Ascending aorta (tissue), 2 donors: ENCODE measurements at regions not wholly inside any gene's neighbourhood (a gene's known extent, or its start where the extent isn't known, plus 50 kb on each side); places are given as distances from the start of the nearest gene placed in this dataset.

Experiments used
- DNase-seq, 2 donors: peaks; one replicate each; pipeline ENCODE4 v3.0.0-alpha.2; 2019; ENCODE audit warnings: low spot score in 2 of 2
- H3K27ac ChIP-seq, 2 donors: fragments of 200-600 bp; sonication (generic); one replicate each; pipeline ENCODE4 v1.5.1; 2016 to 2017; ENCODE audit warnings: mild to moderate bottlenecking in 1 of 2
- H3K27me3 ChIP-seq: fragments of 200-600 bp; sonication (generic); one replicate; pipeline ENCODE4 v1.5.1; 2017
- H3K36me3 ChIP-seq, 2 donors: fragments of 200-600 bp; sonication (generic); one replicate each; pipeline ENCODE4 v1.5.1; 2016
- H3K4me1 ChIP-seq, 2 donors: fragments of 200-600 bp; sonication (generic); one replicate each; pipeline ENCODE4 v1.5.1; 2016 to 2017; ENCODE audit warnings: mild to moderate bottlenecking in 1 of 2
- H3K4me3 ChIP-seq, 2 donors: fragments of 200-600 bp; sonication (generic); one replicate each; pipeline ENCODE4 v1.5.1; 2016 to 2017; ENCODE audit warnings: mild to moderate bottlenecking in 1 of 2
- H3K9me3 ChIP-seq, 2 donors: fragments of 200-600 bp; sonication (generic); one replicate each; pipeline ENCODE4 v1.5.1; 2016
- CTCF ChIP-seq, 3 experiments: fragments of 200-600 bp in 2 of 3; fragments of 450-650 bp in 1 of 3; sonication (generic) in 2 of 3; IDR thresholded peaks; one replicate each; pipeline ENCODE4 v1.5.1; 2016 to 2019; ENCODE audit warnings: antibody characterized with exemption in 3 of 3, mild to moderate bottlenecking in 1 of 3, moderate library complexity in 1 of 3
- intact Hi-C: fragments of 100-400 bp; cut with DNase I; formaldehyde crosslinking; loops from one replicate; pipeline ENCODE4 v1.15.1; 2023

GRCh38 chr9:7862170-7862569, 62.6 kb upstream of the DMAC1 start:
- no peak for DNase-seq
- Histone ChIP-seq H3K27me3 (no peaks in the 10 kb centered on the region), H3K27ac (no peak overlapping the region), H3K36me3 (no peaks in the 10 kb centered on the region), H3K4me3 (no peak overlapping the region), H3K4me1 (no peaks in the 10 kb centered on the region), H3K9me3 (no peaks in the 10 kb centered on the region)
- no peak for TF ChIP-seq CTCF (IDR thresholded peaks at IDR 0.05)
- intact Hi-C loops: no loop called here

GRCh38 chr9:7861086-7861485, 61.5 kb upstream of the DMAC1 start:
- Histone ChIP-seq H3K36me3 (no peaks in the 10 kb centered on the region), H3K9me3 (no peaks in the 10 kb centered on the region), H3K27ac (no peak overlapping the region), H3K4me3 (no peak overlapping the region), H3K4me1 (no peaks in the 10 kb centered on the region), H3K27me3 (no peaks in the 10 kb centered on the region)
- intact Hi-C loops: no loop called here
- no peak for TF ChIP-seq CTCF (IDR thresholded peaks at IDR 0.05)
- no peak for DNase-seq

- Histone ChIP-seq H3K36me3 (no peaks in the 10 kb centered on the region), H3K9me3 (no peaks in the 10 kb centered on the region), H3K4me3 (no peak overlapping the region), H3K27me3 (no peaks in the 10 kb centered on the region), H3K4me1 (no peaks in the 10 kb centered on the region), H3K27ac (no peak overlapping the region)
- intact Hi-C loops: no loop called here
- DNase-seq: no peak
- TF ChIP-seq CTCF (IDR thresholded peaks at IDR 0.05): no peak
These were observed 60.7 kb upstream of the DMAC1 start for GRCh38 chr9:7860335-7860709.

GRCh38 chr9:7859701-7860334, 60.2 kb upstream of the DMAC1 start:
- H3K36me3 ChIP-seq: no peaks in the 10 kb centered on the region
- H3K4me1 ChIP-seq: no peaks in the 10 kb centered on the region
- no peak for DNase-seq
- no peaks in the 10 kb centered on the region for H3K9me3 ChIP-seq
- intact Hi-C loops: no loop called here
- no peaks in the 10 kb centered on the region for H3K27me3 ChIP-seq
- no peak overlapping the region for H3K4me3 ChIP-seq
- H3K27ac ChIP-seq: no peak overlapping the region
- TF ChIP-seq CTCF (IDR thresholded peaks at IDR 0.05): no peak

- no peaks in the 10 kb centered on the region for H3K9me3 ChIP-seq
- H3K4me3 ChIP-seq: no peak overlapping the region
- no peak for DNase-seq
- no peak for TF ChIP-seq CTCF (IDR thresholded peaks at IDR 0.05)
- no peaks in the 10 kb centered on the region for H3K27me3 ChIP-seq
- no peaks in the 10 kb centered on the region for H3K36me3 ChIP-seq
- no peaks in the 10 kb centered on the region for H3K4me1 ChIP-seq
- no peak overlapping the region for H3K27ac ChIP-seq
- intact Hi-C loops: no loop called here
These were observed 58.6 kb upstream of the DMAC1 start for GRCh38 chr9:7858166-7858565.

- H3K27me3 ChIP-seq: no peaks in the 10 kb centered on the region
- H3K4me3 ChIP-seq: no peak overlapping the region
- H3K27ac ChIP-seq: no peak overlapping the region
- intact Hi-C loops: no loop called here
- H3K4me1 ChIP-seq: no peaks in the 10 kb centered on the region
- DNase-seq: no peak
- H3K9me3 ChIP-seq: no peaks in the 10 kb centered on the region
- no peaks in the 10 kb centered on the region for H3K36me3 ChIP-seq
- no peak for TF ChIP-seq CTCF (IDR thresholded peaks at IDR 0.05)
These were observed 55.2 kb upstream of the DMAC1 start for GRCh38 chr9:7854763-7855162.
